Uterus (tissue), 2 donors: ENCODE measurements at regions not wholly inside any gene's neighbourhood (a gene's known extent, or its start where the extent isn't known, plus 50 kb on each side); places are given as distances from the start of the nearest gene placed in this dataset.

Source experiments
- POLR2A ChIP-seq, 2 donors: fragments of 450-650 bp; IDR thresholded peaks; one replicate each; pipeline ENCODE4 v1.6.1; 2016; ENCODE audit warnings: antibody characterized with exemption in 2 of 2, mild to moderate bottlenecking in 1 of 2, moderate library complexity in 1 of 2
- TF ChIP-seq, protein P1 (sequence below), 4 experiments: fragments of 200-600 bp in 2 of 4; fragments of 450-650 bp in 2 of 4; sonication (generic) in 2 of 4; IDR thresholded peaks; one replicate each; pipeline ENCODE4 v1.5.1; 2016 to 2019; ENCODE audit warnings: antibody characterized with exemption in 4 of 4, mild to moderate bottlenecking in 2 of 4, moderate library complexity in 1 of 4

DNA sequence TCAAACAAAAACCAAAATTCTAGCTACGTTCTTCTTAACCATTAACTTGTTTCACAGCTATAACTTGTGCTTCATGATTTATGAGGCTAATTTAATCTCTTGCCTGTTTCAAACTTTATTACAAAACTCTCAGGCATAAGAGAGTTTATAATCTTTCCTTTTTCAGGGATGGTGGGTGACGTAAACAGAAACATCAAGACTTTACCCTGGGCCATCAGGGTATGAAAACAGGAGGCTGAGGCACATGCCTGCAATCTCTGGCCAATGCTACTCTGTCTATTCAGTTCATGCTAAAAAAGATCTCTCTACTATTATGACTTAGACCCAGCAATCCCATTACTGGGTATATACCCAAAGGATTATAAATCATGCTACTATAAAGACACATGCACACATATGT lies 55.9 kb upstream of the VWC2 start:
- TF ChIP-seq, protein P1, sequence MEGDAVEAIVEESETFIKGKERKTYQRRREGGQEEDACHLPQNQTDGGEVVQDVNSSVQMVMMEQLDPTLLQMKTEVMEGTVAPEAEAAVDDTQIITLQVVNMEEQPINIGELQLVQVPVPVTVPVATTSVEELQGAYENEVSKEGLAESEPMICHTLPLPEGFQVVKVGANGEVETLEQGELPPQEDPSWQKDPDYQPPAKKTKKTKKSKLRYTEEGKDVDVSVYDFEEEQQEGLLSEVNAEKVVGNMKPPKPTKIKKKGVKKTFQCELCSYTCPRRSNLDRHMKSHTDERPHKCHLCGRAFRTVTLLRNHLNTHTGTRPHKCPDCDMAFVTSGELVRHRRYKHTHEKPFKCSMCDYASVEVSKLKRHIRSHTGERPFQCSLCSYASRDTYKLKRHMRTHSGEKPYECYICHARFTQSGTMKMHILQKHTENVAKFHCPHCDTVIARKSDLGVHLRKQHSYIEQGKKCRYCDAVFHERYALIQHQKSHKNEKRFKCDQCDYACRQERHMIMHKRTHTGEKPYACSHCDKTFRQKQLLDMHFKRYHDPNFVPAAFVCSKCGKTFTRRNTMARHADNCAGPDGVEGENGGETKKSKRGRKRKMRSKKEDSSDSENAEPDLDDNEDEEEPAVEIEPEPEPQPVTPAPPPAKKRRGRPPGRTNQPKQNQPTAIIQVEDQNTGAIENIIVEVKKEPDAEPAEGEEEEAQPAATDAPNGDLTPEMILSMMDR (IDR thresholded peaks at IDR 0.05), result no peak
- TF ChIP-seq POLR2A (IDR thresholded peaks at IDR 0.05), result no peak
